ENCODE measurements at regions not wholly inside any gene's neighbourhood (a gene's known extent, or its start where the extent isn't known, plus 50 kb on each side); places are given as distances from the start of the nearest gene placed in this dataset.
A peak's percentile ranks its signal among the peaks of the same experiment; 100 is the strongest.
"Not testable (repeated sequence)": the region's sequence is repeated elsewhere in the genome, so short reads cannot be mapped to it uniquely, and the experiment has no call there.

GRCh38 chr22:46026899-46027210, 49.9 kb upstream of the WNT7B start:
- in situ Hi-C loops (cut with HindIII; ENCODE audit: low sequenced_read_pairs), result no loop called here
- no peak for DNase-seq (ENCODE audit: low spot score)

- DNase-seq (ENCODE audit: low spot score), result peak; percentile 37
- in situ Hi-C loops (cut with HindIII; ENCODE audit: low sequenced_read_pairs), result no loop called here
These were observed 50.5 kb upstream of the WNT7B start for GRCh38 chr22:46027211-46028105.

DNA sequence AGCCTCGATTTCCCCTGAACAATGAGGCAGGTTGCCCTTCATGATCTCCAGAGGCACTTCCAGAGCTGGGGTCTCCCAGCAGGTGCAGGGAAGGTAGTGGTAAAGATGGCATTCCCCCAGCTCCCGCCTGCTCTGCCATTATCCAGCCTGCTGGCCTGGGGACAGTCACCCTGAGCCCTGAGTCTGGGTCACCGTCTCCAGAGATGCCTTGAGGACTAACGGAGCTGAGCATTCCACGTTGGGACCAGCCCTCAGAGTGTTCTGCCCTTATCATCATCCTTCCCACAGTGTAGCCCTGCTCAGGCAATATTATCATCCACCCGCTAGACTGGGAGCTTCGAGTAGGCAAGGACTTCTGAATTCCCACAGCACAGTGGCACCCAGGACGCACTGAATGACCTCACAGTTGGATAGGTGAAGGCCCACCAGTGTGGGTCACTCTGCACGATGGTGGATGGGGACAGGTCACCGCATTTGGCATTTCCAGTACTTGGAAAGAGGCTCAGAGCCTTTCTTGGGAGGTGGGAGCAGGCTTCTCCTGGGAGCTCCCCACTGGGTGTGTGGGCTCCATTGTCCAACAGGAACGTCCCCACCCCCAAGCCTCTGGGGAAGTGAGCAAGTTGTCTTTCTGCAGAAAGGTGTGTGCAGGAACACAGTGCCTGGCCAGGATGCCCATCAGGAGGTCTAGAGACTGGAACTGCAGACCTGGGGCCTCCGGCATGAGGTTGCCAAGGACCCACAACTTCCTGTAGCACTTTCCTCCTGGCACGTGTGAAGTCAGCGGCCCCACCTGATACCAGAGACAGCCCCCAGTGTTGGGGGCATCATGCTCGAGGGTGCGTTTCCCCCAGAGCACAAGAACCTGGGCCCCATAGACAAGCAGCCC, 51.4 kb upstream of the WNT7B start:
- no peak for DNase-seq (ENCODE audit: low spot score)

DNA sequence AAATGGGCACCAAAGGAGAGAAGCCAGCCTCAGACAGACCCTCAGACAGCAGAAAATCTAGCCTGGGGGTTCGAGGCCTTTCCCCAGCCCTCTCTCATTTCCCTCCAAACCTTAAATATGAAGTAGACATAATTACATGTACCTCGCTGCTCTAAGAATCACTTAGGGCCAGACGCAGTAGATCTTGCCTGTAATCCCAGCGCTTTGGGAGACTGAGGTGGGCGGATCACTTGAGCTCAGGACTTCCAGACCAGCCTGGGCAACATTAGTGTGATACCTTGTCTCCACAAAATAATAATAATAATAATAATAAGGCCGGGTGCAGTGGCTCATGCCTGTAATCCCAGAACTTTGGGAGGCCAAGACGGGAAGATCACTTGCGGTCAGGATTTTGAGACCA, 52.1 kb upstream of the WNT7B start:
- in situ Hi-C loops (cut with HindIII; ENCODE audit: low sequenced_read_pairs), result no loop called here
- DNase-seq (ENCODE audit: low spot score), result no peak

More for the DNA sequence above, 51.4 kb upstream of the WNT7B start:
- in situ Hi-C loops (cut with HindIII; ENCODE audit: low sequenced_read_pairs), result no loop called here

DNA sequence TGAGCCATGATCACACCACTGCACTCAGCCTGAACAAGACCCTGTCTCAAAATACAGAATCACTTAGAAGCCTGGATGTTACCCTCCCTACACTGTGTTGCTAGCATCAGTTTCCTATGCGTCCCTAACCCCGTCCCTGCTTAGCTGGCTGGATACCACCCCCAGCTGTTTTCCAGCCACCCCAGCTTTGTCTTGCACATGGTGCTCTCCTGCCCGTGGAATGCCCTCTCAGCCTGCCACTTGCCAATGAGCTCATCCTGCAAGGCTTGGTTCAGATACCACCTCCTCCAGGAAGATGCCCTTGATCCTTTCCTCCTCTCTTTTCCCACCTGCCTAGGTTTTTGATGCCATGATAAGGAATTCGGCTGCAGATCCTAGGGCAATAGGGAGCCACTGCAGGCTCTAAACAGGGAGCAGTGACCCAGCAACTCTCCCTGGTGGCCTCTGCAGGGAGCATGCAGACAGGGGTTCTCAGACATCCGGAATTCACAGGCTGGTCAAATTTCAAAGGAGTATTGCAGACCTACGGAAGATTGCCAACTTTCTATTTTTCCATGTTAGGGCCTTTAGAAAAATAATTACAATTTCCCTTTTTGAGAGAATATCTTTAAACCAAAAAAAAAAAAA, 52.7 kb upstream of the WNT7B start:
- DNase-seq (ENCODE audit: low spot score), result no peak

GRCh38 chr22:46030231-46030880, 53.4 kb upstream of the WNT7B start:
- no peak for DNase-seq (ENCODE audit: low spot score)
- in situ Hi-C loops (cut with HindIII; ENCODE audit: low sequenced_read_pairs), result no loop called here

More for the DNA sequence above, 52.7 kb upstream of the WNT7B start:
- in situ Hi-C loops (cut with HindIII; ENCODE audit: low sequenced_read_pairs), result no loop called here

DNA sequence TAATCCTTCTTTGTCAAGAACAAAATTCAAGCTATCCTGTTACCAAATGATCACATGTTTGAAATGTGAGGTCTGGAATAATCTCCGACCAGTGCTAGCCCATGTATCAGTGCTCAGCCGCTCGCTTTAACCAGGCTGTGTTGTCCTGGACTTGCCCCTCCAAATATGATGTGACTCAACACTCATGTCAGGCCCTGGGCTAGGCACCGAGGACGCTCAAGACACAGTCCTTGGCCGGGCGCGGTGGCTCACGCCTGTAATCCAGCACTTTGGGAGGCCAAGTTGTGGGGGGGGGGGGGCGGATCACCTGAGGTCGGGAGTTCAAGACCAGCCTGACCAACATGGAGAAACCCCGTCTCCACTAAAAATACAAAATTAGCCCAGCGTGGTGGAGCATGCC, 54.1 kb upstream of the WNT7B start:
- in situ Hi-C loops (cut with HindIII; ENCODE audit: low sequenced_read_pairs), result no loop called here
- DNase-seq (ENCODE audit: low spot score), result no peak

GRCh38 chr22:46031557-46031956, 54.6 kb upstream of the WNT7B start:
- DNase-seq (ENCODE audit: low spot score), result no peak
- in situ Hi-C loops (cut with HindIII; ENCODE audit: low sequenced_read_pairs), result no loop called here

GRCh38 chr22:46031965-46032851, 55.2 kb upstream of the WNT7B start:
- in situ Hi-C loops (cut with HindIII; ENCODE audit: low sequenced_read_pairs), result no loop called here
- DNase-seq (ENCODE audit: low spot score), result no peak

GRCh38 chr22:46033256-46034200, 56.6 kb upstream of the WNT7B start:
- no peak for DNase-seq (ENCODE audit: low spot score)
- in situ Hi-C loops (cut with HindIII; ENCODE audit: low sequenced_read_pairs), result no loop called here

- DNase-seq (ENCODE audit: low spot score); in situ Hi-C loops (cut with HindIII; ENCODE audit: low sequenced_read_pairs): not testable (repeated sequence)
These were observed 57.5 kb upstream of the WNT7B start for GRCh38 chr22:46034480-46034879.

DNA sequence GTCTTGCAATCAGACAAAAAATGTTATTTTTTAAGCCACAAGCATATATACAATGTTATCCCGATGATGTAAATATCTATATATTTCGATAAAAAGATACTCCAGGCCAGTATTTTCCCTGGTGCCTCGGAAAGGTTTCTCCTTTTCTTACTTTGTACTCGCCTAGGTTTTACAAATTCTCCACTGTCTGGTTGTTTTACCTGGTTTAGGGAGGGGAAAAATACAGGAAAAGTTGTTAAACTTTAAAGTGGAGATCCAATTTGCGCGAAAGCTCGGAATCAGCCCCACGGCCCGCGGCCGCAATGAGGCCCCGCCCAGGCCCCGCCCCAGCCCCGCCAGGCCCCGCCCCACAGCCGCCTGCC, 58.4 kb upstream of the WNT7B start:
- in situ Hi-C loops (cut with HindIII; ENCODE audit: low sequenced_read_pairs), result no loop called here
- DNase-seq (ENCODE audit: low spot score), result no peak

DNA sequence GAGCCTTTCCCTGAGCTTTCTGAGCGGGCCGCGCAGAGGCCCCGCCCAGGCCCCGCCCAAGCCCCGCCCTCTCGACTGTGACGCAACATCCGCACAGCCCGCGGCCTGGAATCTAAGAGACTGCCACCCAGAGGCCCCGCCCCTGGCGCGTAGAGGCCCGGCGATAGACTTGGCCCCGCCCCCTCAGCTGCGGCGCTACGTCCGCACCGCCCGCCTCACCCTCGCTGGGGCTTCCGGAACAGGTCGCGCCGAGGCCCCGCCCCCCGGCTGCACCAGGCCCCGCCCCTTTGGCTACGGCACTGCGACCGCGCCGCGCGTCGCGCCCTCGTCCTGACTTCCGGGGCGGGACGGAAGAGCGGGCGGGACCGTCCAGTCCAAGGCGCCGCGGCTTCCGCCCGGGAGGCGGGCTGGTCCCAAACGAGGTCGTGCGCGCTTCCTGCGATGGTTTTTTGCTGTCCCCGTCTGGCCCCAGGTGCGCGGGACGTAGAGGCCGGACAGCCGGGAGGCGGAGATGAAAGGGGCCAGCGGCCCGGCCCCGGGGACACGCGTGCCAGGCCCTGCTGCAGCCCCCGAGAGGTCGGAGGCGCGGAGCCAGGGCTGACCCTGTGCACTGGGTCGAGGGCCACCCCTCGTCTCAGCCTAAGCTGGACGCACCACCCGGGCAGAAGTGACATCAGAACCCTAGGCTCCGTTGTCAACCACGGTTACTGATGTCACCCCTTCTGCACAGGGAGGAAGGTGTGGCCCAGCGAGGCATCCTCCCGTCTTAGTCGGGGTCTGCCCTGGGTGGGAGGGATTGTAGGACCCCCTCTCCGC, 59.0 kb upstream of the WNT7B start:
- in situ Hi-C loops (cut with HindIII; ENCODE audit: low sequenced_read_pairs), result no loop called here
- peak; percentile 100 for DNase-seq (ENCODE audit: low spot score)

DNA sequence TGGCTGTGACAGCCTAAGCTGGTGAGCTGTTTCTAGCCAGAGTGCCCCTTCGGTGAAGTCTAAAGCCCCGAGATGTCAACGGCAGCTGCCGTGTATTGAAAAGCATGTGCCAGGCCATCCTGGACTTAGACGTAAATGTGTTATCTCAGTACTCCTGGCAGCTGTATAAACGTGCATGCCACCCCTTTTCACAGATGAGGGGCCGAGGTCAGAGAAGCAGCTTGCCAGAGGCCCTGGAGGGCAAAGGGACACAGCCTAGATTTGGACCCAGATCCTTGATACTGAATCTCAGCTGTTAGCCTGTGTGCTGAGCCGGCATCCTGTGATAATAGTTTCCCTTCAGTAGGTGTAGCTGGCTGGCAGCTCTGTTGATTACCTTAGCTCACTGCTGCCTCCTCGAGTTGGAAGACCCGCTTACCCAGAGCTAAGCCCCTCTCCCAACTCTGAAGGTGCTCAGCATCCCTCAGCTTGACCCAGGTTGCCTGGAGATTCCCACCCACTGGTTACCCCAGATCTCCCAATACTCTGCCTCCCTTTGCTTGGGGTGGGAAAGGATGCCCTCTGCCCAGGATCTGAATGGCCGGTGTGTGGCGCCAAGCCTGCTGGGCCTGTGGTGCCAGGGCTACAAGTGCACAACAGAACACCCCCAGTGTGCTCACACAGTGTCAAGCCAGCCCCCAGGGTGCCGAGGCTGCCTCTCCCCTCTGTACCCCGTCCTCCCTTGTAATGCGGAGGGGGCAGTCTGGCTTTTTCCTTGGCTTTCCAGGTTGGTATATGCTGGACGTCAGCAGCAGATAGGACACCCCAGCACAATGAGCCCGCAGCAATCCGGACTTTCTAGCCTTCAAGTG, 59.8 kb upstream of the WNT7B start:
- DNase-seq (ENCODE audit: low spot score), result peak; percentile 58
- in situ Hi-C loops (cut with HindIII; ENCODE audit: low sequenced_read_pairs), result no loop called here

DNA sequence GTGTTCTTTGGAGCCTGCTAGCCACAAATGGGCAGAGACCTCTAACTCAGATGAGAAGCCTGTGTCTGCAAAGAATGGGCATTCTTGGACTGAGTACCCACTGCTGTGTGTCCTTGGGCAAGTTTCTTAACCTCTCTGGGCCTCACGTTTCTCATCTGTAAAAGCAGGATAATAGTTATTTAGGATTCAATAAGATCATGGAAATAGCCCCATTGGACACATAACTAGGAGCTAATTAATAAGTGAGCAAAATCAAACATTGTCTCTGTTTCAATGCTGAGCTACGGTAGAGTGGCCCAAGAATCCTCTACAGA, 61.2 kb upstream of the WNT7B start:
- in situ Hi-C loops (cut with HindIII; ENCODE audit: low sequenced_read_pairs), result no loop called here
- no peak for DNase-seq (ENCODE audit: low spot score)
